ENCODE measurements at regions not wholly inside any gene's neighbourhood (a gene's known extent, or its start where the extent isn't known, plus 50 kb on each side); places are given as distances from the start of the nearest gene placed in this dataset.

DNA sequence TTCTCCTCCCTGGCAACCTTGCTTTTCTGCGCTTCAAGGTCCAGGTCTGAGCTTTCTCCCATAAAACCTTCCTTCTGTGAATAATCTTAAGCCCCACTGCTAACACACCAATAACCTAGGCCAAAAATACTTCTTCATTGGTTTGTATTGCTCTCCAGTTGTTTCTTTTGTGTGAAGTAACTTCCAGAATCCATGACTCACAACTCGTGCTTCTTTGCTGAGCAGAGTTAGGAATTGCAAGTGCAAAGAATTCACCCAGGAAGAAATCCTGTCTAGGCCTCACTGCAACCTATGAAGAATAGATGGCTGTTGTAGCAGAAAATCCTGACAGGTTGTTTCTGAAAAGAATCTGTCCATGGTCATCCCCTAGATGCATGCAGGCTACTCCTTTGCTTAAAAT is 295.7 kb downstream of the MED10 start:
- Histone ChIP-seq H3K4me3 (ENCODE audit: low read length) (no peak overlapping the region), H3K27me3 (ENCODE audit: control insufficient read depth, low read length) (no peaks in the 10 kb centered on the region), H3F3A (ENCODE audit: control insufficient read depth, insufficient read depth) (no peaks in the 10 kb centered on the region), H3K9me2 (replicated peaks; ENCODE audit: control insufficient read depth, low read length) (no peaks in the 10 kb centered on the region), H4K20me1 (ENCODE audit: control insufficient read depth, insufficient read depth, low read depth, low read length) (no peaks in the 10 kb centered on the region), H3K9me3 (ENCODE audit: control insufficient read depth, insufficient read depth, low read length) (no peaks in the 10 kb centered on the region), H3K4me2 (ENCODE audit: low read length) (no peak overlapping the region), H3K4me1 (ENCODE audit: control insufficient read depth, low read length) (no peaks in the 10 kb centered on the region), H3K36me3 (ENCODE audit: control insufficient read depth, low read length) (no peaks in the 10 kb centered on the region), H3K27ac (ENCODE audit: low read depth, low read length) (no peak overlapping the region), H3K79me2 (ENCODE audit: control insufficient read depth, low read length) (no peaks in the 10 kb centered on the region)
- no peak for TF ChIP-seq EZH2phosphoT487 (IDR thresholded peaks at IDR 0.05; ENCODE audit: borderline replicate concordance, low read length)
- TF ChIP-seq, protein P1, sequence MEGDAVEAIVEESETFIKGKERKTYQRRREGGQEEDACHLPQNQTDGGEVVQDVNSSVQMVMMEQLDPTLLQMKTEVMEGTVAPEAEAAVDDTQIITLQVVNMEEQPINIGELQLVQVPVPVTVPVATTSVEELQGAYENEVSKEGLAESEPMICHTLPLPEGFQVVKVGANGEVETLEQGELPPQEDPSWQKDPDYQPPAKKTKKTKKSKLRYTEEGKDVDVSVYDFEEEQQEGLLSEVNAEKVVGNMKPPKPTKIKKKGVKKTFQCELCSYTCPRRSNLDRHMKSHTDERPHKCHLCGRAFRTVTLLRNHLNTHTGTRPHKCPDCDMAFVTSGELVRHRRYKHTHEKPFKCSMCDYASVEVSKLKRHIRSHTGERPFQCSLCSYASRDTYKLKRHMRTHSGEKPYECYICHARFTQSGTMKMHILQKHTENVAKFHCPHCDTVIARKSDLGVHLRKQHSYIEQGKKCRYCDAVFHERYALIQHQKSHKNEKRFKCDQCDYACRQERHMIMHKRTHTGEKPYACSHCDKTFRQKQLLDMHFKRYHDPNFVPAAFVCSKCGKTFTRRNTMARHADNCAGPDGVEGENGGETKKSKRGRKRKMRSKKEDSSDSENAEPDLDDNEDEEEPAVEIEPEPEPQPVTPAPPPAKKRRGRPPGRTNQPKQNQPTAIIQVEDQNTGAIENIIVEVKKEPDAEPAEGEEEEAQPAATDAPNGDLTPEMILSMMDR (IDR thresholded peaks at IDR 0.05; ENCODE audit: low read depth, low read length, poor library complexity, severe bottlenecking), result no peak

DNA sequence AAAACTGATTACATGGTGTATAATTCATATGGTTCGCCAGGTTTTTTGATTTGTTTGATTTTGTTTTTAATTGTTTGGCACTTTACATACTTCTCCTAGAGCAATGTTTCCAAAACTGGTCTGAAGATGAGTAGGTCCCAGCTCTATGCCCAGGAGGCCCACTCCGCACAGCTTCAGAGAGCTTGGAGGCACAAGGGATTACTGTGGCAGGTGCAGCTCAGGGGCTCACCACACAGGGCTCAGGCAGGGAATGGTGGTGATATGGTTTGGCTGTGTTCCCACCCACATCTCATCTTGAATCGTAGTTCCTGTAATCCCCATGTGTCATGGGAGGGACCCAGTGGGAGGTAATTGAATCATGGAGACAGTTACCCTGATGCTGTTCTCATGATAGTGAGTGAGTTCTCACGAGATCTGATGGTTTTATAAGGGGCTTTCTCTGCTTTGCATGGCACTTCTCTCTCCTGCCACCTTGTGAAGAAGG is 296.6 kb downstream of the MED10 start:
- no peak overlapping the region for H3K4me2 ChIP-seq (ENCODE audit: low read length)

DNA sequence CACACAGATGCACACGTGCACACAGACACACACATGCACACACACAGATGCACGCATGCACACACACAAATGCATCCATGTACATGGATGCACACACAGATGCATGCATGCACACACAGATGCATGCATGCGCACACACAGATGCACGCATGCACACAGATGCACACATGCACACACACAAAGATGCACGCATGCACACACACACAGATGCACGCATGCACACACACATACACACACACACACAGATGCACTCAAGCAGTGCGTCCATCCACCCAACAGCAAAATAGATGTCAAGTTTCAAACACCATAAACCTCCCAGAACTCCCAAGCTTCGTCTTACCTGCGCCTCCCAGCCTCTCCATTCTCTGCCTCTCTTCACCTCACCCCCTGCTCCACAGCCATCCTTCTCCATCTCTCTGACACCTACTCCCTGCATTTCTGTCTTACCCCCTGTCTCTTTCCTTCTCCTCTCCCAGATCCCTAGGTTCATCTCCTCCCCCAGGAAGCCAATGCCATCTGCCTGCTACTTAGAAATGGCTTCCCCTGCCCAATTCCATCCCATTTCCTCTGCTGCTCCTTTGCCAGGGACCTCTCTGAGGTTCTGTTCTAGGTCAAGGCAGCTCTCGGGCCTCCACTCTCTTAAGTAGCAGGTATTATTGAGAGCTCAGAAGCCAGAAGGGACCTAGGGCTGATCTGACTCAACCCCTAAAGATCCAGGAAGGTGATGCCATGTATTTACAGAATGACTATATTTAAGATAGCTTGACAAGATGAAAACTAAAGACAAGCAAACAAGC is 297.2 kb downstream of the MED10 start:
- no peaks in the 10 kb centered on the region for H3K4me1 ChIP-seq (ENCODE audit: control insufficient read depth, low read length)
- TF ChIP-seq, protein P1 (IDR thresholded peaks at IDR 0.05; ENCODE audit: low read depth, low read length, poor library complexity, severe bottlenecking), result no peak
- TF ChIP-seq EZH2phosphoT487 (IDR thresholded peaks at IDR 0.05; ENCODE audit: borderline replicate concordance, low read length), result no peak
- no peak overlapping the region for H3K4me2 ChIP-seq (ENCODE audit: low read length)
- no peak overlapping the region for H3K27ac ChIP-seq (ENCODE audit: low read depth, low read length)
- no peaks in the 10 kb centered on the region for H3K79me2 ChIP-seq (ENCODE audit: control insufficient read depth, low read length)
- no peaks in the 10 kb centered on the region for H4K20me1 ChIP-seq (ENCODE audit: control insufficient read depth, insufficient read depth, low read depth, low read length)
- H3F3A ChIP-seq (ENCODE audit: control insufficient read depth, insufficient read depth), result no peaks in the 10 kb centered on the region
- no peak overlapping the region for H3K4me3 ChIP-seq (ENCODE audit: low read length)
- H3K27me3 ChIP-seq (ENCODE audit: control insufficient read depth, low read length), result no peaks in the 10 kb centered on the region
- H3K9me2 ChIP-seq (replicated peaks; ENCODE audit: control insufficient read depth, low read length), result no peaks in the 10 kb centered on the region
- no peaks in the 10 kb centered on the region for H3K9me3 ChIP-seq (ENCODE audit: control insufficient read depth, insufficient read depth, low read length)
- H3K36me3 ChIP-seq (ENCODE audit: control insufficient read depth, low read length), result no peaks in the 10 kb centered on the region

More for the DNA sequence above, 296.6 kb downstream of the MED10 start:
- Histone ChIP-seq H3K4me1 (ENCODE audit: control insufficient read depth, low read length) (no peaks in the 10 kb centered on the region), H3K36me3 (ENCODE audit: control insufficient read depth, low read length) (no peaks in the 10 kb centered on the region), H3K27me3 (ENCODE audit: control insufficient read depth, low read length) (no peaks in the 10 kb centered on the region), H3K79me2 (ENCODE audit: control insufficient read depth, low read length) (no peaks in the 10 kb centered on the region), H4K20me1 (ENCODE audit: control insufficient read depth, insufficient read depth, low read depth, low read length) (no peaks in the 10 kb centered on the region), H3K9me2 (replicated peaks; ENCODE audit: control insufficient read depth, low read length) (no peaks in the 10 kb centered on the region), H3K27ac (ENCODE audit: low read depth, low read length) (no peak overlapping the region), H3F3A (ENCODE audit: control insufficient read depth, insufficient read depth) (no peaks in the 10 kb centered on the region), H3K4me3 (ENCODE audit: low read length) (no peak overlapping the region), H3K9me3 (ENCODE audit: control insufficient read depth, insufficient read depth, low read length) (no peaks in the 10 kb centered on the region)
- TF ChIP-seq, protein P1 (IDR thresholded peaks at IDR 0.05; ENCODE audit: low read depth, low read length, poor library complexity, severe bottlenecking), result no peak
- TF ChIP-seq EZH2phosphoT487 (IDR thresholded peaks at IDR 0.05; ENCODE audit: borderline replicate concordance, low read length), result no peak

All from DOHH2 (cell line).